Muscle layer of duodenum (tissue), 2 donors: ENCODE measurements at regions not wholly inside any gene's neighbourhood (a gene's known extent, or its start where the extent isn't known, plus 50 kb on each side); places are given as distances from the start of the nearest gene placed in this dataset.

ENCODE experiments used
- H3K27ac ChIP-seq: one replicate; pipeline ENCODE4 v1.7.0; 2013; ENCODE audit warnings: mild to moderate bottlenecking, low read length
- H3K27me3 ChIP-seq: one replicate; pipeline ENCODE4 v1.7.0; 2013; ENCODE audit warnings: low read depth, mild to moderate bottlenecking, control low read depth, low read length
- H3K36me3 ChIP-seq, 2 donors: one replicate each; pipeline ENCODE4 v1.7.0; 2013; ENCODE audit warnings: low read length in 2 of 2, control low read depth in 1 of 2, mild to moderate bottlenecking in 1 of 2; ENCODE audit not compliant: insufficient read depth in 2 of 2, control insufficient read depth in 1 of 2
- H3K4me1 ChIP-seq, 2 donors: one replicate each; pipeline ENCODE4 v1.7.0; 2013; ENCODE audit warnings: low read length in 2 of 2, mild to moderate bottlenecking in 2 of 2, control low read depth in 1 of 2, moderate library complexity in 1 of 2; ENCODE audit not compliant: insufficient read depth in 2 of 2, control insufficient read depth in 1 of 2
- H3K4me3 ChIP-seq, 2 donors: one replicate each; pipeline ENCODE4 v1.7.0; 2013; ENCODE audit warnings: low read length in 2 of 2, low read depth in 1 of 2, mild to moderate bottlenecking in 1 of 2
- H3K9me3 ChIP-seq, 2 donors: one replicate each; pipeline ENCODE4 v1.7.0; 2013; ENCODE audit warnings: low read length in 2 of 2, control low read depth in 1 of 2, mild to moderate bottlenecking in 1 of 2; ENCODE audit not compliant: control insufficient read depth in 1 of 2
- donor health status: healthy.

- no peak overlapping the region for H3K27ac ChIP-seq
- no peaks in the 10 kb centered on the region for H3K4me1 ChIP-seq
- no peaks in the 10 kb centered on the region for H3K36me3 ChIP-seq
- no peak overlapping the region for H3K4me3 ChIP-seq
- no peaks in the 10 kb centered on the region for H3K27me3 ChIP-seq
- H3K9me3 ChIP-seq, result no peaks in the 10 kb centered on the region
These were observed 262.3 kb upstream of the SASH1 start for GRCh38 chr6:148080315-148080714.

- Histone ChIP-seq H3K4me3 (no peak overlapping the region), H3K27me3 (no peaks in the 10 kb centered on the region), H3K9me3 (no peaks in the 10 kb centered on the region), H3K4me1 (no peaks in the 10 kb centered on the region), H3K27ac (no peak overlapping the region), H3K36me3 (no peaks in the 10 kb centered on the region)
These were observed 261.6 kb upstream of the SASH1 start for GRCh38 chr6:148081076-148081475.

- Histone ChIP-seq H3K36me3 (no peaks in the 10 kb centered on the region), H3K9me3 (no peaks in the 10 kb centered on the region), H3K4me3 (no peak overlapping the region), H3K27ac (no peak overlapping the region), H3K27me3 (no peaks in the 10 kb centered on the region), H3K4me1 (no peaks in the 10 kb centered on the region)
These were observed 260.6 kb upstream of the SASH1 start for GRCh38 chr6:148082044-148082443.

- H3K27ac ChIP-seq, result no peak overlapping the region
- no peak overlapping the region for H3K4me3 ChIP-seq
- no peaks in the 10 kb centered on the region for H3K9me3 ChIP-seq
- no peaks in the 10 kb centered on the region for H3K27me3 ChIP-seq
- no peaks in the 10 kb centered on the region for H3K36me3 ChIP-seq
- no peaks in the 10 kb centered on the region for H3K4me1 ChIP-seq
These were observed 259.9 kb upstream of the SASH1 start for GRCh38 chr6:148082696-148083095.

- H3K9me3 ChIP-seq, result peaks cover 0 to 6% of the 10 kb centered on the region in 2 donors
- H3K27ac ChIP-seq, result no peak overlapping the region
- no peak overlapping the region for H3K4me3 ChIP-seq
- H3K27me3 ChIP-seq, result no peaks in the 10 kb centered on the region
- H3K4me1 ChIP-seq, result no peaks in the 10 kb centered on the region
- no peaks in the 10 kb centered on the region for H3K36me3 ChIP-seq
These were observed 256.9 kb upstream of the SASH1 start for GRCh38 chr6:148085631-148086331.

GRCh38 chr6:148086386-148086785 is 256.3 kb upstream of the SASH1 start:
- no peaks in the 10 kb centered on the region for H3K27me3 ChIP-seq
- H3K4me1 ChIP-seq, result no peaks in the 10 kb centered on the region
- H3K9me3 ChIP-seq, result peaks cover 0 to 11% of the 10 kb centered on the region in 2 donors
- no peaks in the 10 kb centered on the region for H3K36me3 ChIP-seq
- no peak overlapping the region for H3K4me3 ChIP-seq
- no peak overlapping the region for H3K27ac ChIP-seq

- Histone ChIP-seq H3K36me3 (no peaks in the 10 kb centered on the region), H3K9me3 (peaks cover 0 to 13% of the 10 kb centered on the region in 2 donors), H3K27ac (no peak overlapping the region), H3K4me3 (no peak overlapping the region), H3K27me3 (no peaks in the 10 kb centered on the region), H3K4me1 (no peaks in the 10 kb centered on the region)
These were observed 255.8 kb upstream of the SASH1 start for GRCh38 chr6:148086843-148087242.

GRCh38 chr6:148087659-148088058 is 255.0 kb upstream of the SASH1 start:
- Histone ChIP-seq H3K4me3 (no peak overlapping the region), H3K27me3 (no peaks in the 10 kb centered on the region), H3K36me3 (no peaks in the 10 kb centered on the region), H3K4me1 (no peaks in the 10 kb centered on the region), H3K27ac (no peak overlapping the region), H3K9me3 (peaks cover 0 to 13% of the 10 kb centered on the region in 2 donors)

- Histone ChIP-seq H3K27ac (no peak overlapping the region), H3K36me3 (no peaks in the 10 kb centered on the region), H3K27me3 (no peaks in the 10 kb centered on the region), H3K4me1 (no peaks in the 10 kb centered on the region), H3K9me3 (peaks cover 0 to 13% of the 10 kb centered on the region in 2 donors), H3K4me3 (no peak overlapping the region)
These were observed 252.3 kb upstream of the SASH1 start for GRCh38 chr6:148090326-148090725.

- no peaks in the 10 kb centered on the region for H3K27me3 ChIP-seq
- H3K4me3 ChIP-seq, result no peak overlapping the region
- H3K4me1 ChIP-seq, result no peaks in the 10 kb centered on the region
- no peaks in the 10 kb centered on the region for H3K36me3 ChIP-seq
- H3K9me3 ChIP-seq, result peaks cover 0 to 13% of the 10 kb centered on the region in 2 donors
- no peak overlapping the region for H3K27ac ChIP-seq
These were observed 251.2 kb upstream of the SASH1 start for GRCh38 chr6:148091394-148091793.

GRCh38 chr6:148103436-148103835 is 239.2 kb upstream of the SASH1 start:
- no peaks in the 10 kb centered on the region for H3K9me3 ChIP-seq
- no peaks in the 10 kb centered on the region for H3K4me1 ChIP-seq
- H3K36me3 ChIP-seq, result no peaks in the 10 kb centered on the region
- no peaks in the 10 kb centered on the region for H3K27me3 ChIP-seq
- H3K27ac ChIP-seq, result no peak overlapping the region
- no peak overlapping the region for H3K4me3 ChIP-seq

GRCh38 chr6:148104131-148104530 is 238.5 kb upstream of the SASH1 start:
- Histone ChIP-seq H3K27me3 (no peaks in the 10 kb centered on the region), H3K36me3 (no peaks in the 10 kb centered on the region), H3K4me1 (no peaks in the 10 kb centered on the region), H3K27ac (no peak overlapping the region), H3K9me3 (no peaks in the 10 kb centered on the region), H3K4me3 (no peak overlapping the region)
